ENCODE measurements at regions not wholly inside any gene's neighbourhood (a gene's known extent, or its start where the extent isn't known, plus 50 kb on each side); places are given as distances from the start of the nearest gene placed in this dataset.

DNA sequence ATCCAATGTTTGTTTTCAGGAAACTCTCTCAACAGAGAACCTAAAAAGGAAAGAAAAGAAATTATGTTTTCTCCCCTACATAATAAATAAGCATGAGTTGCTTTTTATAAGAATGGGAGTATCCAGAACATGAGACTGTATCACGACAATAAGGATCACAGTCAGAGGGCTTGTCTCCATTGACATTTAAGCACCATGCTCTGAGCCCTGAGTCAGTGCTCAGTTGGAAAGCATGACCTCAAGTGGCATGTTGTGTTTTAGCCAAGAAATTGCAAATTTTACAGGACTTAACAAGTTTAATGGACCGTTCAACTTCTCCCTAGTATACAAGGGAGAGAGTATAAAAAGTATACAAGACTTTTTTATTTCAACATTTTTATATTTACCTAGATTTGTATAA lies 431.6 kb downstream of the GJA1 start:
- TF ChIP-seq POLR2AphosphoS5 (IDR thresholded peaks at IDR 0.05), result no peak
- no peak for TF ChIP-seq EP300 (IDR thresholded peaks at IDR 0.05; ENCODE audit: low read depth)
- TF ChIP-seq, protein P1, sequence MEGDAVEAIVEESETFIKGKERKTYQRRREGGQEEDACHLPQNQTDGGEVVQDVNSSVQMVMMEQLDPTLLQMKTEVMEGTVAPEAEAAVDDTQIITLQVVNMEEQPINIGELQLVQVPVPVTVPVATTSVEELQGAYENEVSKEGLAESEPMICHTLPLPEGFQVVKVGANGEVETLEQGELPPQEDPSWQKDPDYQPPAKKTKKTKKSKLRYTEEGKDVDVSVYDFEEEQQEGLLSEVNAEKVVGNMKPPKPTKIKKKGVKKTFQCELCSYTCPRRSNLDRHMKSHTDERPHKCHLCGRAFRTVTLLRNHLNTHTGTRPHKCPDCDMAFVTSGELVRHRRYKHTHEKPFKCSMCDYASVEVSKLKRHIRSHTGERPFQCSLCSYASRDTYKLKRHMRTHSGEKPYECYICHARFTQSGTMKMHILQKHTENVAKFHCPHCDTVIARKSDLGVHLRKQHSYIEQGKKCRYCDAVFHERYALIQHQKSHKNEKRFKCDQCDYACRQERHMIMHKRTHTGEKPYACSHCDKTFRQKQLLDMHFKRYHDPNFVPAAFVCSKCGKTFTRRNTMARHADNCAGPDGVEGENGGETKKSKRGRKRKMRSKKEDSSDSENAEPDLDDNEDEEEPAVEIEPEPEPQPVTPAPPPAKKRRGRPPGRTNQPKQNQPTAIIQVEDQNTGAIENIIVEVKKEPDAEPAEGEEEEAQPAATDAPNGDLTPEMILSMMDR (IDR thresholded peaks at IDR 0.05), result no peak
- TF ChIP-seq POLR2A (IDR thresholded peaks at IDR 0.05), result no peak
- no peaks in the 10 kb centered on the region for H3K4me1 ChIP-seq
- H3K27me3 ChIP-seq, result no peaks in the 10 kb centered on the region
- 64 to 69% methylated on average over 2 of the region's 2 CpGs for WGBS, 2 donors (ENCODE audit: low coverage in 1 of 2)
- no peak overlapping the region for H3K4me3 ChIP-seq
- in situ Hi-C loops (cut with MboI; ENCODE audit: low pct_ligation_motif_present in 1 of 4, low pct_unique_long_range_greater_than_20kb in 1 of 4, low sequenced_read_pairs in 3 of 4), result no loop called here
- no peak for DNase-seq
- no peaks in the 10 kb centered on the region for H3K9me3 ChIP-seq
- intact Hi-C loops (cut with DNase I; ENCODE audit: low total_unique reads), result no loop called here
- no peak overlapping the region for H3K27ac ChIP-seq
- no peaks in the 10 kb centered on the region for H3K36me3 ChIP-seq

DNA sequence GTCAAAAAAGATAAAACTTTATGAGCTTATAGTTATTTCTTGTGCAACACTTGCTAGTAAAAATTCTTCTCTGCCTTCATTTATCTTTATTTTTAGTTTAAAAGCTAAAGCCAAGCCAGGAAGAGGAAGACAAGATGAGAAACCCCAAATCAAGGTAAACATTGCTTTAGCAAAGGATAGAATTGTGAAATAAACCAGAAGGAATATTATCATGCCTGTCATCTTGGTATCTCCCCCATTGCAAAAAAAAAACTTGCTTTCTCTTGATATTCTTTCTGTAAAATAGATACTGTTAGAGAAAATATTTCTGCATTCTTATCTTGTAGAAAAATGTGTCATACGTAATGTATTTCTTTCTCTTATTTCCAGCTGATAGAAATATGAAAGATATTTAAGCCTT lies 432.8 kb downstream of the GJA1 start:
- Histone ChIP-seq H3K36me3 (no peaks in the 10 kb centered on the region), H3K4me1 (no peaks in the 10 kb centered on the region), H3K27ac (no peak overlapping the region), H3K4me3 (no peak overlapping the region), H3K27me3 (no peaks in the 10 kb centered on the region), H3K9me3 (no peaks in the 10 kb centered on the region)
- 81 to 82% methylated on average over 1 of the region's 1 CpG for WGBS, 2 donors (ENCODE audit: low coverage in 1 of 2)
- in situ Hi-C loops (cut with MboI; ENCODE audit: low pct_ligation_motif_present in 1 of 4, low pct_unique_long_range_greater_than_20kb in 1 of 4, low sequenced_read_pairs in 3 of 4), result no loop called here
- DNase-seq, result no peak
- no peak for TF ChIP-seq POLR2A (IDR thresholded peaks at IDR 0.05)
- no peak for TF ChIP-seq POLR2AphosphoS5 (IDR thresholded peaks at IDR 0.05)
- TF ChIP-seq, protein P1 (IDR thresholded peaks at IDR 0.05), result no peak
- no peak for TF ChIP-seq EP300 (IDR thresholded peaks at IDR 0.05; ENCODE audit: low read depth)
- intact Hi-C loops (cut with DNase I; ENCODE audit: low total_unique reads), result no loop called here

DNA sequence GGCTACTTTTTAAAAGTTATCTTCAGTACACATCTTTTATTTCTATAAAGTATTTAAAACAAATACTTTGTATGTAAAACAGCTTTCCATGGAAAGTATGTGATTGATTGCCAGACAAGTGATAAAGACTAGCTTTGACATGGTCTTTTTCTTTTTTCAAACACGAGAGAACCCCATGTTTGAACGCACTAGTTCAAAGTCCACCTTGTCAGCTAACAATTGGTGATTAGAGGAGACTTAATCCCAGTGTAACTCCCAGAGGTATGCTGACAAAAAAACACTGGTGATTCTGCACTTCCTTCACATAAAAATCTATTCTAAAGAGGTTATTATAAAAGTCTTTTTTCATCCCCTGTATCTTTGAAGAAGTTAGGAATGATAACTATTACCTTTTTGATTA lies 438.1 kb downstream of the GJA1 start:
- Histone ChIP-seq H3K36me3 (no peaks in the 10 kb centered on the region), H3K4me3 (no peak overlapping the region), H3K27ac (no peak overlapping the region), H3K9me3 (no peaks in the 10 kb centered on the region), H3K27me3 (no peaks in the 10 kb centered on the region), H3K4me1 (no peaks in the 10 kb centered on the region)
- intact Hi-C loops (cut with DNase I; ENCODE audit: low total_unique reads) (no loop called here), in situ Hi-C loops (cut with MboI; ENCODE audit: low pct_ligation_motif_present in 1 of 4, low pct_unique_long_range_greater_than_20kb in 1 of 4, low sequenced_read_pairs in 3 of 4) (no loop called here)
- DNase-seq, result no peak
- 41 to 55% methylated on average over 2 of the region's 2 CpGs for WGBS, 2 donors (ENCODE audit: low coverage in 1 of 2)
- TF ChIP-seq EP300 (IDR thresholded peaks at IDR 0.05; ENCODE audit: low read depth) (no peak), POLR2A (IDR thresholded peaks at IDR 0.05) (no peak), POLR2AphosphoS5 (IDR thresholded peaks at IDR 0.05) (no peak)
- TF ChIP-seq, protein P1 (IDR thresholded peaks at IDR 0.05), result no peak

DNA sequence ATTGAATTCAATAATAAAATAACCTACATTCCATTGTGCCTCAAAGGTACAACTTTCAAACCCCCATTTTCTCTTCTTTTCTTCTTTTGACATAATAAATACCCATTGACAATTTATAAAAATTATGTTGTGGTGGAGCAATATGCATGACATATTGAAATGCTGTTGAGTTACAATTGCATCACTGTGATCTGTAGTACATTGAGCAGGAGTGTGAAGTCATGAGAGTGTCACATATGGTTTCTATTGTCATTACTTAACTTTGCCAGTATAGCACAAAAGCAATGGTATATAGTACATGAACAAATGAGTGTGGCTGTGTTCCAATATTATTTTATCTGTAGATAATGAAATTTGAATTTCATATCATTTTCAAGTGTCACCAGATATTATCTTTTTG lies 441.3 kb downstream of the GJA1 start:
- H3K27me3 ChIP-seq, result no peaks in the 10 kb centered on the region
- TF ChIP-seq POLR2A (IDR thresholded peaks at IDR 0.05) (no peak), EP300 (IDR thresholded peaks at IDR 0.05; ENCODE audit: low read depth) (no peak), POLR2AphosphoS5 (IDR thresholded peaks at IDR 0.05) (no peak)
- TF ChIP-seq, protein P1 (IDR thresholded peaks at IDR 0.05), result no peak
- in situ Hi-C loops (cut with MboI; ENCODE audit: low pct_ligation_motif_present in 1 of 4, low pct_unique_long_range_greater_than_20kb in 1 of 4, low sequenced_read_pairs in 3 of 4), result no loop called here

More for the DNA sequence above, 441.3 kb downstream of the GJA1 start:
- H3K36me3 ChIP-seq, result no peaks in the 10 kb centered on the region
- intact Hi-C loops (cut with DNase I; ENCODE audit: low total_unique reads), result no loop called here
- H3K27ac ChIP-seq, result no peak overlapping the region
- no peaks in the 10 kb centered on the region for H3K4me1 ChIP-seq
- no peak for DNase-seq
- H3K4me3 ChIP-seq, result no peak overlapping the region
- H3K9me3 ChIP-seq, result no peaks in the 10 kb centered on the region

Data from transverse colon (tissue), 4 donors.